ENCODE measurements at regions not wholly inside any gene's neighbourhood (a gene's known extent, or its start where the extent isn't known, plus 50 kb on each side); places are given as distances from the start of the nearest gene placed in this dataset. TPM values are rescaled to one million over a fixed set of nuclear protein-coding genes. Genes with fewer than 3 reads are reported as not detected.

GRCh38 chr1:57474137-57474750 is 50.4 kb upstream of the DAB1 start (continued):
- TF ChIP-seq ZNF780A (CRISPR knock-in tag; IDR thresholded peaks at IDR 0.05): no peak
- TF ChIP-seq OTX1 (CRISPR knock-in tag; IDR thresholded peaks at IDR 0.05): no peak
- TF ChIP-seq BCOR (IDR thresholded peaks at IDR 0.05): no peak

Small RNAs in the stretch of these regions (small RNA-seq; reads per million reads assigned to genes)
- not detected for gene AL445193.1

Measured in K562 (cell line).